Colonic mucosa (tissue), 4 donors: ENCODE measurements at regions not wholly inside any gene's neighbourhood (a gene's known extent, or its start where the extent isn't known, plus 50 kb on each side); places are given as distances from the start of the nearest gene placed in this dataset.

ENCODE experiments used
- DNase-seq: peaks from one replicate; pipeline ENCODE4 v3.0.0-alpha.2; 2020
- H3K27ac ChIP-seq: fragments of 200-600 bp; one replicate; pipeline ENCODE4 v1.8.0; 2021
- H3K27me3 ChIP-seq: fragments of 200-600 bp; one replicate; pipeline ENCODE4 v1.8.0; 2021
- H3K36me3 ChIP-seq: fragments of 200-600 bp; one replicate; pipeline ENCODE4 v1.8.0; 2021
- H3K4me1 ChIP-seq: fragments of 200-600 bp; one replicate; pipeline ENCODE4 v1.8.0; 2021; ENCODE audit warnings: mild to moderate bottlenecking
- H3K4me3 ChIP-seq: fragments of 200-600 bp; one replicate; pipeline ENCODE4 v1.8.0; 2021
- H3K9ac ChIP-seq, 2 donors: one replicate each; pipeline ENCODE4 v1.7.0; 2013; ENCODE audit warnings: control low read depth in 2 of 2, low read depth in 2 of 2, low read length in 2 of 2
- H3K9me3 ChIP-seq: fragments of 200-600 bp; one replicate; pipeline ENCODE4 v1.8.0; 2021
- CTCF ChIP-seq: fragments of 200-600 bp; IDR thresholded peaks from one replicate; pipeline ENCODE4 v1.8.0; 2022; ENCODE audit warnings: antibody characterized with exemption, mild to moderate bottlenecking
- intact Hi-C: fragments of 100-400 bp; cut with DNase I; formaldehyde crosslinking; loops from one replicate; pipeline ENCODE4 v1.14.1; 2022
- donor health status: healthy.
- donor health status: DM: no; HTN: no; CAD: no.
- donor health status: DM: no; HTN: no; CAD: no.

GRCh38 chr2:221771297-221771696 is 199.2 kb upstream of the EPHA4 start:
- Histone ChIP-seq H3K27ac (no peak overlapping the region), H3K27me3 (no peaks in the 10 kb centered on the region), H3K36me3 (no peaks in the 10 kb centered on the region), H3K9ac (no peak overlapping the region), H3K4me1 (no peaks in the 10 kb centered on the region), H3K4me3 (no peak overlapping the region), H3K9me3 (no peaks in the 10 kb centered on the region)
- TF ChIP-seq CTCF: no peak
- DNase-seq: no peak
- intact Hi-C loops: no loop called here

- Histone ChIP-seq H3K9me3 (no peaks in the 10 kb centered on the region), H3K27ac (no peak overlapping the region), H3K9ac (no peak overlapping the region), H3K4me3 (no peak overlapping the region), H3K27me3 (no peaks in the 10 kb centered on the region), H3K36me3 (no peaks in the 10 kb centered on the region), H3K4me1 (no peaks in the 10 kb centered on the region)
- no peak for DNase-seq
- no peak for TF ChIP-seq CTCF
- intact Hi-C loops: no loop called here
Measured at GRCh38 chr2:221767106-221768012, 195.3 kb upstream of the EPHA4 start.

GRCh38 chr2:221762496-221762895 is 190.4 kb upstream of the EPHA4 start:
- H3K4me3 ChIP-seq: no peak overlapping the region
- no peak overlapping the region for H3K9ac ChIP-seq
- no peaks in the 10 kb centered on the region for H3K36me3 ChIP-seq
- H3K27me3 ChIP-seq: no peaks in the 10 kb centered on the region
- H3K9me3 ChIP-seq: no peaks in the 10 kb centered on the region
- H3K27ac ChIP-seq: no peak overlapping the region
- TF ChIP-seq CTCF: no peak
- intact Hi-C loops: no loop called here
- H3K4me1 ChIP-seq: no peaks in the 10 kb centered on the region
- DNase-seq: no peak

- no peaks in the 10 kb centered on the region for H3K9me3 ChIP-seq
- TF ChIP-seq CTCF: no peak
- no peak for DNase-seq
- H3K4me3 ChIP-seq: no peak overlapping the region
- no peaks in the 10 kb centered on the region for H3K4me1 ChIP-seq
- intact Hi-C loops: no loop called here
- no peaks in the 10 kb centered on the region for H3K27me3 ChIP-seq
- no peaks in the 10 kb centered on the region for H3K36me3 ChIP-seq
- no peak overlapping the region for H3K27ac ChIP-seq
- no peak overlapping the region for H3K9ac ChIP-seq
Measured at GRCh38 chr2:221761260-221761659, 189.2 kb upstream of the EPHA4 start.

GRCh38 chr2:221758076-221758475 is 186.0 kb upstream of the EPHA4 start:
- no peak overlapping the region for H3K4me3 ChIP-seq
- DNase-seq: no peak
- no peaks in the 10 kb centered on the region for H3K9me3 ChIP-seq
- no peak overlapping the region for H3K27ac ChIP-seq
- no peaks in the 10 kb centered on the region for H3K27me3 ChIP-seq
- no peaks in the 10 kb centered on the region for H3K36me3 ChIP-seq
- no peaks in the 10 kb centered on the region for H3K4me1 ChIP-seq
- intact Hi-C loops: no loop called here
- no peak overlapping the region for H3K9ac ChIP-seq
- TF ChIP-seq CTCF: no peak
